Adrenal gland (tissue), 9 donors: ENCODE measurements at regions not wholly inside any gene's neighbourhood (a gene's known extent, or its start where the extent isn't known, plus 50 kb on each side); places are given as distances from the start of the nearest gene placed in this dataset.

Experiments
- DNase-seq, 7 donors: peaks; one replicate each; pipeline ENCODE4 v3.0.0-alpha.2; 2019 to 2020
- H3K27ac ChIP-seq, 5 donors: fragments of 200-600 bp; sonication (generic) in 4 of 5; 1 replicate in 3 of 5; 2 replicates in 2 of 5; pipeline versions ENCODE4 v1.5.1 to v1.8.0; 2016 to 2020; ENCODE audit warnings: mild to moderate bottlenecking in 1 of 5
- H3K27me3 ChIP-seq: fragments of 200-600 bp; 2 replicates; pipeline ENCODE4 v1.8.0; 2021
- H3K36me3 ChIP-seq, 2 donors: fragments of 200-600 bp; replicated peaks in 1 of 2; 1 replicate in 1 of 2; 2 replicates in 1 of 2; pipeline versions ENCODE4 v1.5.1 to v1.8.0; 2018 to 2022
- H3K4me1 ChIP-seq, 2 donors: fragments of 200-600 bp; replicated peaks in 1 of 2; 1 replicate in 1 of 2; 2 replicates in 1 of 2; pipeline versions ENCODE4 v1.5.1 to v1.8.0; 2018 to 2021
- H3K4me3 ChIP-seq, 4 donors: fragments of 200-600 bp; sonication (generic) in 3 of 4; one replicate each; pipeline ENCODE4 v1.5.1; 2016 to 2018
- H3K9me3 ChIP-seq, 3 donors: fragments of 200-600 bp; sonication (generic) in 1 of 3; replicated peaks in 1 of 3; 1 replicate in 2 of 3; 2 replicates in 1 of 3; pipeline versions ENCODE4 v1.5.1 to v1.8.0; 2016 to 2021
- POLR2A ChIP-seq, 2 donors: fragments of 450-650 bp; IDR thresholded peaks; one replicate each; pipeline ENCODE4 v1.6.1; 2017; ENCODE audit warnings: antibody characterized with exemption in 2 of 2, mild to moderate bottlenecking in 2 of 2, moderate library complexity in 1 of 2
- WGBS, 4 donors: extraction: QIAGEN DNeasy Blood & Tissue Kit in 2 of 4; methylation state at CpG; one replicate each; pipeline versions ENCODE4 v1.1.5 to v1.1.7; 2013 to 2017; 5-methylcytosine and 5-hydroxymethylcytosine counted together
- intact Hi-C, 2 donors: fragments of 100-400 bp; cut with DNase I; formaldehyde crosslinking; loops; one replicate each; pipeline versions ENCODE4 v1.14.1 to v1.15.0; 2022 to 2023
- TF ChIP-seq, protein P1 (sequence below), 6 experiments: fragments of 450-650 bp in 4 of 6; fragments of 200-600 bp in 2 of 6; sonication (generic) in 1 of 6; IDR thresholded peaks; 1 replicate in 5 of 6; 2 replicates in 1 of 6; pipeline versions ENCODE4 v1.5.1 to v1.8.0; 2016 to 2021; ENCODE audit warnings: antibody characterized with exemption in 6 of 6, mild to moderate bottlenecking in 2 of 6, moderate library complexity in 1 of 6
- donor health status: healthy with polysubstance abuse.
- donor health status: Bipolar disorder and iron deficiency.
- donor health status: DM: yes; HTN: yes; CAD: no.
- donor health status: DM: no; HTN: no; CAD: no.
- donor health status: DM: no; HTN: no; CAD: no.

- Histone ChIP-seq H3K27me3 (no peaks in the 10 kb centered on the region), H3K27ac (no peak overlapping the region), H3K36me3 (no peaks in the 10 kb centered on the region), H3K9me3 (no peaks in the 10 kb centered on the region), H3K4me3 (no peak overlapping the region), H3K4me1 (no peaks in the 10 kb centered on the region)
- no peak for DNase-seq
- TF ChIP-seq POLR2A (IDR thresholded peaks at IDR 0.05) = no peak
- TF ChIP-seq, protein P1, sequence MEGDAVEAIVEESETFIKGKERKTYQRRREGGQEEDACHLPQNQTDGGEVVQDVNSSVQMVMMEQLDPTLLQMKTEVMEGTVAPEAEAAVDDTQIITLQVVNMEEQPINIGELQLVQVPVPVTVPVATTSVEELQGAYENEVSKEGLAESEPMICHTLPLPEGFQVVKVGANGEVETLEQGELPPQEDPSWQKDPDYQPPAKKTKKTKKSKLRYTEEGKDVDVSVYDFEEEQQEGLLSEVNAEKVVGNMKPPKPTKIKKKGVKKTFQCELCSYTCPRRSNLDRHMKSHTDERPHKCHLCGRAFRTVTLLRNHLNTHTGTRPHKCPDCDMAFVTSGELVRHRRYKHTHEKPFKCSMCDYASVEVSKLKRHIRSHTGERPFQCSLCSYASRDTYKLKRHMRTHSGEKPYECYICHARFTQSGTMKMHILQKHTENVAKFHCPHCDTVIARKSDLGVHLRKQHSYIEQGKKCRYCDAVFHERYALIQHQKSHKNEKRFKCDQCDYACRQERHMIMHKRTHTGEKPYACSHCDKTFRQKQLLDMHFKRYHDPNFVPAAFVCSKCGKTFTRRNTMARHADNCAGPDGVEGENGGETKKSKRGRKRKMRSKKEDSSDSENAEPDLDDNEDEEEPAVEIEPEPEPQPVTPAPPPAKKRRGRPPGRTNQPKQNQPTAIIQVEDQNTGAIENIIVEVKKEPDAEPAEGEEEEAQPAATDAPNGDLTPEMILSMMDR (IDR thresholded peaks at IDR 0.05) = no peak
- WGBS, 4 donors = 84 to 90% (median 89%) methylated on average over 2 of the region's 2 CpGs
- intact Hi-C loops = no loop called here
These were observed 365.9 kb upstream of the SLC30A5 start for GRCh38 chr5:68727931-68728330.

DNA sequence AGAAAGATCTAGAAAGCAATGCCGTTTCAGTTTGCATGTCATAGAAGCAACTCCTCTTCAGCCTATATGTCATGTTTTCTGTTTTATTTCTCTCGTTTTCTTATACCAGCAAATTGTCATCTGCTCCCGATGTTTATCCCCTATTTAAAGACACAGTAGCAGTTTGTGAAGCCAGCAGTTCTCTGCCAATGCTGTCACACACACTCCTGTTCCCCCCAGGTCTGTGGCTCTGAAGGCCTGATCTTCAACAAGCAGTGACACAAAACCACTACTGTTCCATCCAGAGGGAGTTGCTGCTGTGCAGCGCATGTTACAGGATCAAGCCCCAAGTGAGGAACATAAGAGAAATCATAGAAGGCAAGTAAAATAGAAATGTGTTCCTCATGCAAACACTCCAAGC, 364.1 kb upstream of the SLC30A5 start:
- TF ChIP-seq, protein P1 (IDR thresholded peaks at IDR 0.05) = no peak
- no peak for TF ChIP-seq POLR2A (IDR thresholded peaks at IDR 0.05)
- intact Hi-C loops = no loop called here
- Histone ChIP-seq H3K4me1 (no peaks in the 10 kb centered on the region), H3K9me3 (no peaks in the 10 kb centered on the region), H3K27me3 (no peaks in the 10 kb centered on the region), H3K27ac (peak overlapping the region in 1 of 5 donors; percentile 13), H3K36me3 (no peaks in the 10 kb centered on the region), H3K4me3 (no peak overlapping the region)
- no peak for DNase-seq
- 56 to 72% (median 71%) methylated on average over 4 of the region's 4 CpGs for WGBS, 4 donors

- H3K4me3 ChIP-seq = no peak overlapping the region
- H3K36me3 ChIP-seq = no peaks in the 10 kb centered on the region
- H3K4me1 ChIP-seq = no peaks in the 10 kb centered on the region
- peak overlapping the region in 1 of 5 donors; percentile 24 for H3K27ac ChIP-seq
- intact Hi-C loops = no loop called here
- TF ChIP-seq POLR2A (IDR thresholded peaks at IDR 0.05) = no peak
- TF ChIP-seq, protein P1 (IDR thresholded peaks at IDR 0.05) = peak in 1 of 6 experiments; percentile 15
- DNase-seq = peak; percentile 42 to 79 (median 50)
- 30 to 38% (median 33%) methylated on average over 7 of the region's 7 CpGs for WGBS, 4 donors
- no peaks in the 10 kb centered on the region for H3K27me3 ChIP-seq
- H3K9me3 ChIP-seq = no peaks in the 10 kb centered on the region
These were observed 363.4 kb upstream of the SLC30A5 start for GRCh38 chr5:68730220-68730978.

DNA sequence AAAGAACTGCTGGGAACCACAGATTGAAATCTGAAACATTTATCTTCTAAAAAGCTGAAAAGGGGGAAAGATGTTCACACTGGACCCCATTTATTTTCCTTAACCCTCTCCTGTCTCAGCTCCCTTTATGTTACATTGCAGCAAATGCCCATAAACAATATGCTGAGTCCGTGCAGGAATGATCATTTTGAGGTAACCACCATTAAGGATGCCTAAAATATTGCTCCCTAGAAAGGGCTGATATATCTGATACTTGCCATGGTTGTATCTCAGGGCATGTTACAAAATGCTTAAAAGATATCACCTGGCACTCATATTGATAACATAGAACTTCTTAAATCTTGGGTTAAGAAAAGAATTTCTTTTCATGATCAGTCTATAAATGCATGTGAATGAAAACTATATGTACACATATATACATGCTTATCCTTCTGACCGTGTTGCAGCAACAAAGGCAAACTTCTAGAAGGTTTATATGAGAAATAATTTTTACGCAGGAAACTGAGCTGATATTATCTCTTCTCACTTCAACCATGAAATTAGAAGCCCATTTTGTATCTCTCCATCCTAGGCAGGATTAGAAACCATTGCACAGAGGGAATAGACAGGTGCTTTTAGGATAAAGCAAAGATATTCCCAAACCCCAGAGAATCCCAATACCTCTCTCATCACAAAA, 362.7 kb upstream of the SLC30A5 start:
- Histone ChIP-seq H3K4me3 (no peak overlapping the region), H3K27me3 (no peaks in the 10 kb centered on the region), H3K36me3 (no peaks in the 10 kb centered on the region), H3K27ac (peak overlapping the region in 2 of 5 donors; percentile 24 to 54), H3K9me3 (no peaks in the 10 kb centered on the region), H3K4me1 (no peaks in the 10 kb centered on the region)
- no peak for DNase-seq
- intact Hi-C loops = no loop called here
- no peak for TF ChIP-seq POLR2A (IDR thresholded peaks at IDR 0.05)
- TF ChIP-seq, protein P1 (IDR thresholded peaks at IDR 0.05) = peak in 1 of 6 experiments; percentile 16
- whole genome bisulfite sequencing, 4 donors = 84 to 90% (median 85%) methylated on average over 3 of the region's 3 CpGs
